HepG2 (cell line): ENCODE measurements at regions not wholly inside any gene's neighbourhood (a gene's known extent, or its start where the extent isn't known, plus 50 kb on each side); places are given as distances from the start of the nearest gene placed in this dataset.

Source experiments
- HCFC1 ChIP-seq: fragments of 150-350 bp; IDR thresholded peaks from 2 replicates; pipeline ENCODE4 v1.6.1; 2014; ENCODE audit warnings: low read depth, low read length
- HNRNPLL ChIP-seq: fragments of 200-400 bp; formaldehyde crosslinking; IDR thresholded peaks from 2 replicates; pipeline ENCODE4 v1.6.1; 2017; ENCODE audit warnings: mild to moderate bottlenecking, low read depth, low read length; ENCODE audit not compliant: poor library complexity, severe bottlenecking
- LRRFIP1 ChIP-seq: sonication (generic); formaldehyde crosslinking; conservative IDR thresholded peaks from 2 replicates; pipeline ENCODE4 v1.4.0; 2020; ENCODE audit warnings: missing genetic modification reagents
- MAF1 ChIP-seq: sonication (generic); formaldehyde crosslinking; IDR thresholded peaks from 2 replicates; pipeline ENCODE4 v1.5.0; 2020; ENCODE audit warnings: missing genetic modification reagents, borderline replicate concordance
- MTA3 ChIP-seq: sonication (generic); formaldehyde crosslinking; IDR thresholded peaks from 2 replicates; pipeline ENCODE4 v1.4.0; 2020; ENCODE audit warnings: missing genetic modification reagents
- RFX1 ChIP-seq: fragments of 450-650 bp; IDR thresholded peaks from 2 replicates; pipeline ENCODE4 v1.6.1; 2017
- SNAI1 ChIP-seq: sonication (generic); formaldehyde crosslinking; IDR thresholded peaks from 2 replicates; pipeline ENCODE4 v1.5.0; 2020; ENCODE audit warnings: mild to moderate bottlenecking, missing genetic modification reagents, borderline replicate concordance
- ZNF556 ChIP-seq: sonication (generic); formaldehyde crosslinking; IDR thresholded peaks from 2 replicates; pipeline ENCODE4 v1.4.0; 2020; ENCODE audit warnings: mild to moderate bottlenecking, missing genetic modification reagents, borderline replicate concordance
- ZNF572 ChIP-seq: sonication (generic); formaldehyde crosslinking; IDR thresholded peaks from 2 replicates; pipeline ENCODE4 v1.5.1; 2020; ENCODE audit warnings: mild to moderate bottlenecking, missing genetic modification reagents
- ZNF766 ChIP-seq: sonication (generic); formaldehyde crosslinking; IDR thresholded peaks from 2 replicates; pipeline ENCODE4 v1.5.0; 2020; ENCODE audit warnings: missing genetic modification reagents, borderline replicate concordance
- TF ChIP-seq, protein P1 (sequence below): sonication (generic); formaldehyde crosslinking; IDR thresholded peaks from 2 replicates; pipeline ENCODE4 v1.4.0; 2020; ENCODE audit warnings: missing genetic modification reagents, mild to moderate bottlenecking, borderline replicate concordance
- TF ChIP-seq, protein P2 (sequence below), 2 experiments: fragments of 450-650 bp in 1 of 2; sonication (generic) in 1 of 2; formaldehyde crosslinking in 1 of 2; IDR thresholded peaks; 2 replicates each; pipeline versions ENCODE4 v1.6.1 to v1.8.0; 2016 to 2022; ENCODE audit warnings: antibody characterized with exemption in 1 of 2, mild to moderate bottlenecking in 1 of 2, missing genetic modification reagents in 1 of 2
- TF ChIP-seq, protein P3 (sequence below): sonication (generic); formaldehyde crosslinking; IDR thresholded peaks from 2 replicates; pipeline ENCODE4 v1.8.0; 2022; ENCODE audit warnings: missing genetic modification reagents, mild to moderate bottlenecking, borderline replicate concordance

- TF ChIP-seq, protein P1, sequence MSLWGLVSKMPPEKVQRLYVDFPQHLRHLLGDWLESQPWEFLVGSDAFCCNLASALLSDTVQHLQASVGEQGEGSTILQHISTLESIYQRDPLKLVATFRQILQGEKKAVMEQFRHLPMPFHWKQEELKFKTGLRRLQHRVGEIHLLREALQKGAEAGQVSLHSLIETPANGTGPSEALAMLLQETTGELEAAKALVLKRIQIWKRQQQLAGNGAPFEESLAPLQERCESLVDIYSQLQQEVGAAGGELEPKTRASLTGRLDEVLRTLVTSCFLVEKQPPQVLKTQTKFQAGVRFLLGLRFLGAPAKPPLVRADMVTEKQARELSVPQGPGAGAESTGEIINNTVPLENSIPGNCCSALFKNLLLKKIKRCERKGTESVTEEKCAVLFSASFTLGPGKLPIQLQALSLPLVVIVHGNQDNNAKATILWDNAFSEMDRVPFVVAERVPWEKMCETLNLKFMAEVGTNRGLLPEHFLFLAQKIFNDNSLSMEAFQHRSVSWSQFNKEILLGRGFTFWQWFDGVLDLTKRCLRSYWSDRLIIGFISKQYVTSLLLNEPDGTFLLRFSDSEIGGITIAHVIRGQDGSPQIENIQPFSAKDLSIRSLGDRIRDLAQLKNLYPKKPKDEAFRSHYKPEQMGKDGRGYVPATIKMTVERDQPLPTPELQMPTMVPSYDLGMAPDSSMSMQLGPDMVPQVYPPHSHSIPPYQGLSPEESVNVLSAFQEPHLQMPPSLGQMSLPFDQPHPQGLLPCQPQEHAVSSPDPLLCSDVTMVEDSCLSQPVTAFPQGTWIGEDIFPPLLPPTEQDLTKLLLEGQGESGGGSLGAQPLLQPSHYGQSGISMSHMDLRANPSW (CRISPR knock-in tag) = no peak
- no peak for TF ChIP-seq SNAI1
- no peak for TF ChIP-seq MAF1 (CRISPR knock-in tag)
- TF ChIP-seq HNRNPLL = no peak
- no peak for TF ChIP-seq ZNF572 (CRISPR knock-in tag)
- TF ChIP-seq ZNF556 (CRISPR knock-in tag) = no peak
- TF ChIP-seq, protein P2, sequence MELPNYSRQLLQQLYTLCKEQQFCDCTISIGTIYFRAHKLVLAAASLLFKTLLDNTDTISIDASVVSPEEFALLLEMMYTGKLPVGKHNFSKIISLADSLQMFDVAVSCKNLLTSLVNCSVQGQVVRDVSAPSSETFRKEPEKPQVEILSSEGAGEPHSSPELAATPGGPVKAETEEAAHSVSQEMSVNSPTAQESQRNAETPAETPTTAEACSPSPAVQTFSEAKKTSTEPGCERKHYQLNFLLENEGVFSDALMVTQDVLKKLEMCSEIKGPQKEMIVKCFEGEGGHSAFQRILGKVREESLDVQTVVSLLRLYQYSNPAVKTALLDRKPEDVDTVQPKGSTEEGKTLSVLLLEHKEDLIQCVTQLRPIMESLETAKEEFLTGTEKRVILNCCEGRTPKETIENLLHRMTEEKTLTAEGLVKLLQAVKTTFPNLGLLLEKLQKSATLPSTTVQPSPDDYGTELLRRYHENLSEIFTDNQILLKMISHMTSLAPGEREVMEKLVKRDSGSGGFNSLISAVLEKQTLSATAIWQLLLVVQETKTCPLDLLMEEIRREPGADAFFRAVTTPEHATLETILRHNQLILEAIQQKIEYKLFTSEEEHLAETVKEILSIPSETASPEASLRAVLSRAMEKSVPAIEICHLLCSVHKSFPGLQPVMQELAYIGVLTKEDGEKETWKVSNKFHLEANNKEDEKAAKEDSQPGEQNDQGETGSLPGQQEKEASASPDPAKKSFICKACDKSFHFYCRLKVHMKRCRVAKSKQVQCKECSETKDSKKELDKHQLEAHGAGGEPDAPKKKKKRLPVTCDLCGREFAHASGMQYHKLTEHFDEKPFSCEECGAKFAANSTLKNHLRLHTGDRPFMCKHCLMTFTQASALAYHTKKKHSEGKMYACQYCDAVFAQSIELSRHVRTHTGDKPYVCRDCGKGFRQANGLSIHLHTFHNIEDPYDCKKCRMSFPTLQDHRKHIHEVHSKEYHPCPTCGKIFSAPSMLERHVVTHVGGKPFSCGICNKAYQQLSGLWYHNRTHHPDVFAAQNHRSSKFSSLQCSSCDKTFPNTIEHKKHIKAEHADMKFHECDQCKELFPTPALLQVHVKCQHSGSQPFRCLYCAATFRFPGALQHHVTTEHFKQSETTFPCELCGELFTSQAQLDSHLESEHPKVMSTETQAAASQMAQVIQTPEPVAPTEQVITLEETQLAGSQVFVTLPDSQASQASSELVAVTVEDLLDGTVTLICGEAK (IDR thresholded peaks at IDR 0.05) = no peak
- TF ChIP-seq, protein P2 (CRISPR knock-in tag; IDR thresholded peaks at IDR 0.05) = no peak
- no peak for TF ChIP-seq LRRFIP1 (CRISPR knock-in tag)
- no peak for TF ChIP-seq RFX1
- TF ChIP-seq, protein P3, sequence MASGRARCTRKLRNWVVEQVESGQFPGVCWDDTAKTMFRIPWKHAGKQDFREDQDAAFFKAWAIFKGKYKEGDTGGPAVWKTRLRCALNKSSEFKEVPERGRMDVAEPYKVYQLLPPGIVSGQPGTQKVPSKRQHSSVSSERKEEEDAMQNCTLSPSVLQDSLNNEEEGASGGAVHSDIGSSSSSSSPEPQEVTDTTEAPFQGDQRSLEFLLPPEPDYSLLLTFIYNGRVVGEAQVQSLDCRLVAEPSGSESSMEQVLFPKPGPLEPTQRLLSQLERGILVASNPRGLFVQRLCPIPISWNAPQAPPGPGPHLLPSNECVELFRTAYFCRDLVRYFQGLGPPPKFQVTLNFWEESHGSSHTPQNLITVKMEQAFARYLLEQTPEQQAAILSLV (CRISPR knock-in tag) = no peak
- TF ChIP-seq HCFC1 = no peak
- TF ChIP-seq ZNF766 = no peak
- TF ChIP-seq MTA3 (CRISPR knock-in tag) = no peak
Measured at GRCh38 chr10:28807760-28808613, 130.7 kb downstream of the BAMBI start (continued).
